GM13977 (cell line): ENCODE measurements at regions not wholly inside any gene's neighbourhood (a gene's known extent, or its start where the extent isn't known, plus 50 kb on each side); places are given as distances from the start of the nearest gene placed in this dataset.

Experiments
- DNase-seq: peaks from one replicate; pipeline ENCODE4 v3.0.0; 2012; ENCODE audit warnings: low spot score
- in situ Hi-C: fragments of 300-500 bp; cut with MboI; formaldehyde crosslinking; loops from one replicate; pipeline ENCODE4 v1.12.0; 2022; ENCODE audit warnings: low sequenced_read_pairs, low pct_unique_long_range_greater_than_20kb, mixed read lengths, inconsistent platforms; ENCODE audit not compliant: unreplicated experiment
- TF ChIP-seq, protein P1 (sequence below): IDR thresholded peaks from 2 replicates; pipeline ENCODE4 v1.5.1; 2012; ENCODE audit warnings: mild to moderate bottlenecking, control low read depth; ENCODE audit not compliant: insufficient read depth; ENCODE audit errors: extremely low read depth, missing control alignments

DNA sequence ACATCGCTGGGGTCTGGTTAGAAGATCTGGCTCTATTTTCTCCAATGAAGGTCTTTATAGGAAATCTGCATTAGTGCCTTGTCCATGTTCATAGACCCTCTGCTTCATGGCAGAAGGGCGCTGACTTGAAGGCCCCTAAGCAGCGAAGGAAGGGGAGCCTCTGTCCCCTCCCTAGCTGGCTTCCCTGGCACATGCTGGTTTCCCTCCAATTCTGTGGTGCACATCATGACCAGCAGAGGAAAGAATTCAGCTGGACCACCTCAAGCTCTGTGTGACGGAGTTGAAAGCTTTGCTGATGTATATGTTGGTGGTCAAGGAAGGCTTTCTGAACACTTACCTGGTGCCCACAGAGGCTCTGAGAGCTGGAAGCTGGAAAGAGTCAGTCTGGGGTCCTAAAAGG, 129.7 kb upstream of the MYLIP start:
- TF ChIP-seq, protein P1, sequence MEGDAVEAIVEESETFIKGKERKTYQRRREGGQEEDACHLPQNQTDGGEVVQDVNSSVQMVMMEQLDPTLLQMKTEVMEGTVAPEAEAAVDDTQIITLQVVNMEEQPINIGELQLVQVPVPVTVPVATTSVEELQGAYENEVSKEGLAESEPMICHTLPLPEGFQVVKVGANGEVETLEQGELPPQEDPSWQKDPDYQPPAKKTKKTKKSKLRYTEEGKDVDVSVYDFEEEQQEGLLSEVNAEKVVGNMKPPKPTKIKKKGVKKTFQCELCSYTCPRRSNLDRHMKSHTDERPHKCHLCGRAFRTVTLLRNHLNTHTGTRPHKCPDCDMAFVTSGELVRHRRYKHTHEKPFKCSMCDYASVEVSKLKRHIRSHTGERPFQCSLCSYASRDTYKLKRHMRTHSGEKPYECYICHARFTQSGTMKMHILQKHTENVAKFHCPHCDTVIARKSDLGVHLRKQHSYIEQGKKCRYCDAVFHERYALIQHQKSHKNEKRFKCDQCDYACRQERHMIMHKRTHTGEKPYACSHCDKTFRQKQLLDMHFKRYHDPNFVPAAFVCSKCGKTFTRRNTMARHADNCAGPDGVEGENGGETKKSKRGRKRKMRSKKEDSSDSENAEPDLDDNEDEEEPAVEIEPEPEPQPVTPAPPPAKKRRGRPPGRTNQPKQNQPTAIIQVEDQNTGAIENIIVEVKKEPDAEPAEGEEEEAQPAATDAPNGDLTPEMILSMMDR: no peak
- DNase-seq: no peak
- in situ Hi-C loops: no loop called here

DNA sequence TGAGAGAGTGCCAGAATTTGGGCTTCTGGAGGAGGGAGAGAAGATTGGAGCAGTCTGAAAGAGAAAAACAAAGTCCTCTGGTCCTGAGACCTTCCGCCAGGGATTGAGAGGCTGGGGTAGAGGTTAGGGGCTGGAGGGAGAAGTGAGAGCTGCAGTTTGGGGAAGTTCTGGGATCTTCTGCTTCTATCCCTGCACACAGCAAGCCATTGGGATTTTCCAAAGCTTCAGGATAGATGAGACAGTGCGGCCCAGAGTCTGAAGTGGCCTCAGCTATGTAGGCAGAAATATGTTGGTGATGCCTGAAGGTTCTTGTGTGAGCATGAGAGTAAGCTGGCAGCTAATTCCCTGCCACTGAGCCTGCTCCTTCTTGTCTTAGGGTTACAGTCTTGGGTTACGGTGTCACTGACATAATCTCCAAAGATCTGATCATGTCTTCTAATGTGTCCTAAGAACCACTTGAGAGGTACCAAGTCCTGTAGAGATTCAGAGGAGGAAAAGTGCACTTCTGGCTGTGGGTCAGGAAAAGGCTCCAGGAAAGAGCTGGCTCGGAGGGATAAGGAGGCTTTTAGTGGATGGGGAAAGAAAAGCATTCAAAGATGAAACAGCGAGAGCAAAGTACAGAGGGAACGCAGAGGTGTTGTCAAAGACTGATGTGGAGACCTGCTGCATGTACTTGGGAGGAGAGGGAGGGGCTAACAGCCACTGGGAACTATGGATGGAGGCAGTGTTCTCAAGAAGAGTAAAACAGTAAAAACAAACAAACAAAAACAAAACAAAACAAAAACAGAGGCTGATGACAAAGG, 131.1 kb upstream of the MYLIP start:
- TF ChIP-seq, protein P1: no peak
- DNase-seq: no peak
- in situ Hi-C loops: no loop called here

DNA sequence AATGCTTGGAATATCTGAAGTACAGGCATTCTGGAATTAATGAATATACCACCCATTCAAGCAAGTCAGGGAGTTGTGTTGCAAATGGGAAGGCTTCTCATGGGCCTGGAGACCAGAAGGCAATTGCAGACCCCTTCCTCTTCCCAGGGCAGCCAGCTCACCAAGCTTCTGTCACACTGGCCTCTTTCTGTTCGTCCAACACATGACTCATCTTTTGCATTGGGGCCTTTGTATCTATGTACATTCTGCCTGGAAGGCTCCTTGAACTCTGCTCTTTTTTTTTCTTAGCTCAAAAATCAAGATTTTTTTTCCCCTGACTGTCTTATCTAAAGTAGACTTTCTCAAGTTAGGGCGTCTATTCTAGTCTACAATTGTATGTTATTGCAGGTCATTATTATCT, 132.9 kb upstream of the MYLIP start:
- in situ Hi-C loops: no loop called here
- DNase-seq: no peak
- TF ChIP-seq, protein P1: no peak

DNA sequence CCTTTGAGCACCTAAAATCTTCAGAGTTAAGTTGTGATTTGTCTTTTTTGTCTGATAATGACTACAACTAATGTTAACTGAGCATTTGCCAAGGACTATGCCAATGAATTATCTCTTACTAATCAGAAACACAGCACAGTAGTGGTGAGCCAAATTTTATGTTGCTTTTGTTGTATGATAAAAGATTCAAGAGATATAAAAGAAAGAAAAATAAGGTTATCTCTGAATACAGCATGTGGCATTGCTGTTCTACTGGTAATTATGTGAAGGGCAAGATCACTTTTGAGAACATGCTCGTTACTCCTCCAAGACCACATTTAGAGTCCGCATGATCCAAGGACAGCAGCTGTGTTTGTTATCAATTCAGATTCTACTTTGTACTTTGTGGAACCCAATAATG, 133.4 kb upstream of the MYLIP start:
- in situ Hi-C loops: no loop called here
- no peak for DNase-seq
- TF ChIP-seq, protein P1: no peak

DNA sequence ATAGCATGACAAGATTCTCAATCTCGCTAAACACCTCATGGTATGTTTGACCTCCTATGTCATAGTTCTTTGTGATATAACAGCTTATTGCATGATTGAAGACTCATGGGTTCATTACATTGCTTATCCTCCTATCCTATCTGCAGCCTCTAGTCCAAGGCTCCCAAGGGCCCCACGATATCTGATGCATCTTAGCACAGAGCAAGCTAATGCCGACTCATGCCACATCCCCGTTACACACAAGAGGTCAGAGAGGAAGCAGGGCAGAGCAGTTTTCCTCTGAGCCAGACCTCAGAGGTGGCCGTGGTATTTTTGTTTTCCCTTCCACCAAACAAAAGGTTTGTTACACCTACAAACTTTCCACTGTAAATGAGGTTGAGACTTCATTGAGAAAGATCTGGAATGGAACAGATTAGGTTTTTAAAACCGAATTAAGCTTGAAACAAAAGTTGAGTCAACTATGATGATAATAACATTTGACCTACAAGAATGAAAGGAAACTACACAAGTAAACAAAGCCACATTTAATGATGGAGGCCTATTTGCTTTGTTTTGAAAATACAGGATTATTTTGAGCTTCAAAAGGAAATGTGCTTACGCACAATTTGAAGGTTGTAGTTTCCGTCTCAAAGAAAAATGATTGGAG, 133.9 kb upstream of the MYLIP start:
- TF ChIP-seq, protein P1: no peak
- in situ Hi-C loops: no loop called here
- no peak for DNase-seq

DNA sequence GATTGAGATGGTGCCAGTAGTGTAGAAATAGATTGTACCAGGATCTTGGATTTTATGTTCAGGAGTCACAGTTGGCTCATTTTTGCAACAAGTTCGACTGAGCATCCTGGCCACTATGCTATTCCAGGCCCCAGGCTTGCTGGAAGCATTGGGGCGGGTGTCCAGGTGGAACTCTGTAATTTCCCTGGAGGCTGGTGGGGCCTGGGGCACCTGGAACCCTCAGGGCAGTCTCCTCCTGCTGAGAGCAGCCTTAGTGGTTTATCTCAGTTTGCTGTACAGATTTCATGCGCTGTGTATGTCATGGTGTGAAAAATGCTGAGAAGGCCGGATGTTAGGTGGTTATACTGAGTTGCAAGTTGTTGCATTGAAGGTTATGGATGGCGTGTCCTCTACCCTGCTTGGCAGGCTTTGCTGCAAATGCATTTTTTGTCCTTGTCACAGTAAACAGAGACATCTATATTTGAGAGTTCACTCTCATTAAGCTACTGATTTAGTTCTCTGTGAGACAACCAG, 135.1 kb upstream of the MYLIP start:
- no peak for DNase-seq
- TF ChIP-seq, protein P1: no peak
- in situ Hi-C loops: no loop called here
